Astrocyte (in vitro differentiated cells and primary cell): ENCODE measurements at regions not wholly inside any gene's neighbourhood (a gene's known extent, or its start where the extent isn't known, plus 50 kb on each side); places are given as distances from the start of the nearest gene placed in this dataset.

ENCODE experiments used
- CTCF ChIP-seq: IDR thresholded peaks from 2 replicates; pipeline ENCODE4 v1.5.1; 2011; ENCODE audit warnings: low read depth, mild to moderate bottlenecking, inconsistent platforms, low read length, moderate library complexity; ENCODE audit not compliant: insufficient read depth
- EZH2 ChIP-seq: IDR thresholded peaks from 2 replicates; pipeline ENCODE4 v1.6.1; 2012; ENCODE audit warnings: mild to moderate bottlenecking, low read length, inconsistent platforms; ENCODE audit not compliant: insufficient read depth

GRCh38 chr4:187312299-187312698, 588.6 kb upstream of the FAT1 start:
- TF ChIP-seq CTCF (no peak), EZH2 (no peak)
